ENCODE measurements at regions not wholly inside any gene's neighbourhood (a gene's known extent, or its start where the extent isn't known, plus 50 kb on each side); places are given as distances from the start of the nearest gene placed in this dataset.

- DNase-seq = no peak
These were observed 151.9 kb downstream of the MACROH2A1 start for GRCh38 chr5:135246923-135247795.

- DNase-seq = no peak
These were observed 152.5 kb downstream of the MACROH2A1 start for GRCh38 chr5:135246605-135246922.

- DNase-seq = no peak
These were observed 153.2 kb downstream of the MACROH2A1 start for GRCh38 chr5:135245521-135246499.

GRCh38 chr5:135244620-135245021 lies 154.4 kb downstream of the MACROH2A1 start:
- DNase-seq = no peak

- no peak for DNase-seq
These were observed 155.3 kb downstream of the MACROH2A1 start for GRCh38 chr5:135243556-135244285.

GRCh38 chr5:135242866-135243555 lies 156.0 kb downstream of the MACROH2A1 start:
- DNase-seq = no peak

GRCh38 chr5:135242021-135242865 lies 156.8 kb downstream of the MACROH2A1 start:
- no peak for DNase-seq

GRCh38 chr5:135241536-135241935 lies 157.5 kb downstream of the MACROH2A1 start:
- DNase-seq = no peak

- DNase-seq = no peak
These were observed 158.2 kb downstream of the MACROH2A1 start for GRCh38 chr5:135240781-135241360.

GRCh38 chr5:135240283-135240633 lies 158.8 kb downstream of the MACROH2A1 start:
- no peak for DNase-seq

- DNase-seq = no peak
These were observed 159.4 kb downstream of the MACROH2A1 start for GRCh38 chr5:135239453-135240282.

GRCh38 chr5:135238622-135239452 lies 160.2 kb downstream of the MACROH2A1 start:
- no peak for DNase-seq

- DNase-seq = no peak
These were observed 161.3 kb downstream of the MACROH2A1 start for GRCh38 chr5:135237748-135238103.

GRCh38 chr5:135236908-135237747 lies 161.9 kb downstream of the MACROH2A1 start:
- DNase-seq = no peak

GRCh38 chr5:135236228-135236907 lies 162.7 kb downstream of the MACROH2A1 start:
- no peak for DNase-seq

- no peak for DNase-seq
These were observed 163.3 kb downstream of the MACROH2A1 start for GRCh38 chr5:135235551-135236227.
